RWPE2 (cell line): ENCODE measurements at regions not wholly inside any gene's neighbourhood (a gene's known extent, or its start where the extent isn't known, plus 50 kb on each side); places are given as distances from the start of the nearest gene placed in this dataset.

ENCODE experiments used
- ATAC-seq: fragments of 200-7000 bp; cut with Tn5 transposase; 3 replicates; pipeline ENCODE4 v1.9.1; 2021; ENCODE audit warnings: low read depth
- DNase-seq: peaks from one replicate; pipeline ENCODE4 v3.0.0-alpha.2; 2020; ENCODE audit warnings: low spot score
- H3K27ac ChIP-seq: fragments of 450-650 bp; 2 replicates; pipeline ENCODE4 v1.5.1; 2017; ENCODE audit warnings: mild to moderate bottlenecking; ENCODE audit not compliant: poor library complexity, severe bottlenecking
- H3K27me3 ChIP-seq: fragments of 250-450 bp; sonication (Bioruptor Pico); 2 replicates; pipeline ENCODE4 v1.5.1; 2021; ENCODE audit warnings: mild to moderate bottlenecking, moderate library complexity; ENCODE audit not compliant: insufficient read depth, poor library complexity, severe bottlenecking
- H3K36me3 ChIP-seq: fragments of 250-450 bp; sonication (Bioruptor Pico); 2 replicates; pipeline ENCODE4 v1.5.1; 2020; ENCODE audit warnings: low read depth, mild to moderate bottlenecking, moderate library complexity
- H3K4me1 ChIP-seq: fragments of 250-450 bp; sonication (Bioruptor Pico); 2 replicates; pipeline ENCODE4 v1.5.1; 2021; ENCODE audit warnings: mild to moderate bottlenecking, moderate library complexity; ENCODE audit not compliant: insufficient read depth, poor library complexity, severe bottlenecking
- H3K4me3 ChIP-seq: fragments of 250-450 bp; sonication (Bioruptor Pico); 2 replicates; pipeline ENCODE4 v1.5.1; 2021; ENCODE audit warnings: mild to moderate bottlenecking, moderate library complexity; ENCODE audit not compliant: severe bottlenecking
- H3K9me3 ChIP-seq: fragments of 250-450 bp; sonication (Bioruptor Pico); 2 replicates; pipeline ENCODE4 v1.5.1; 2021; ENCODE audit warnings: mild to moderate bottlenecking, moderate library complexity; ENCODE audit not compliant: severe bottlenecking
- CTCF ChIP-seq: fragments of 450-650 bp; IDR thresholded peaks from one replicate; pipeline ENCODE4 v1.5.1; 2017; ENCODE audit warnings: mild to moderate bottlenecking, moderate library complexity; ENCODE audit not compliant: poor library complexity, severe bottlenecking

- no peak overlapping the region for H3K27ac ChIP-seq
- H3K4me3 ChIP-seq: no peak overlapping the region
- TF ChIP-seq CTCF: no peak
- no peaks in the 10 kb centered on the region for H3K4me1 ChIP-seq
- no peaks in the 10 kb centered on the region for H3K36me3 ChIP-seq
- H3K9me3 ChIP-seq: no peaks in the 10 kb centered on the region
- DNase-seq: no peak
- ATAC-seq: no peak; the same call in 2 of the 3 replicates
- no peaks in the 10 kb centered on the region for H3K27me3 ChIP-seq
Measured at GRCh38 chr4:160772668-160773067, 1391.1 kb downstream of the FSTL5 start.

GRCh38 chr4:160795216-160795615 is 1368.6 kb downstream of the FSTL5 start:
- no peak overlapping the region for H3K4me3 ChIP-seq

GRCh38 chr4:160808174-160808573 is 1355.6 kb downstream of the FSTL5 start:
- Histone ChIP-seq H3K27ac (no peak overlapping the region), H3K9me3 (no peaks in the 10 kb centered on the region), H3K4me1 (no peaks in the 10 kb centered on the region), H3K4me3 (no peak overlapping the region), H3K36me3 (no peaks in the 10 kb centered on the region), H3K27me3 (no peaks in the 10 kb centered on the region)
- no peak for TF ChIP-seq CTCF
- no peak for ATAC-seq
- DNase-seq: no peak

More at GRCh38 chr4:160795216-160795615, 1368.6 kb downstream of the FSTL5 start:
- no peak for DNase-seq
- Histone ChIP-seq H3K36me3 (no peaks in the 10 kb centered on the region), H3K9me3 (no peaks in the 10 kb centered on the region), H3K4me1 (no peaks in the 10 kb centered on the region), H3K27me3 (no peaks in the 10 kb centered on the region), H3K27ac (no peak overlapping the region)
- no peak for TF ChIP-seq CTCF
- ATAC-seq: no peak

GRCh38 chr4:160809576-160809975 is 1354.2 kb downstream of the FSTL5 start:
- ATAC-seq: no peak
- DNase-seq: no peak
- Histone ChIP-seq H3K27ac (no peak overlapping the region), H3K9me3 (no peaks in the 10 kb centered on the region), H3K4me1 (no peaks in the 10 kb centered on the region), H3K36me3 (no peaks in the 10 kb centered on the region), H3K27me3 (no peaks in the 10 kb centered on the region), H3K4me3 (no peak overlapping the region)
- no peak for TF ChIP-seq CTCF

GRCh38 chr4:160810424-160810823 is 1353.4 kb downstream of the FSTL5 start:
- Histone ChIP-seq H3K9me3 (no peaks in the 10 kb centered on the region), H3K4me3 (no peak overlapping the region), H3K4me1 (no peaks in the 10 kb centered on the region), H3K27me3 (no peaks in the 10 kb centered on the region), H3K36me3 (no peaks in the 10 kb centered on the region), H3K27ac (no peak overlapping the region)
- no peak for ATAC-seq
- TF ChIP-seq CTCF: no peak
- no peak for DNase-seq
